OCI-LY7 (cell line): ENCODE measurements at regions not wholly inside any gene's neighbourhood (a gene's known extent, or its start where the extent isn't known, plus 50 kb on each side); places are given as distances from the start of the nearest gene placed in this dataset.

Experiments
- BruUV-seq: library from RNA; stranded (reverse); fragments of 400-500 nt; replicated peaks from 2 replicates; lab custom pipeline; 2021; lab: Mats Ljungman, UMichigan
- CTCF ChIA-PET: fragments of 300-600 bp; sonication (Branson Sonifier 250); formaldehyde crosslinking; loops from one replicate; lab custom pipeline; 2022; ENCODE audit warnings: antibody characterized with exemption; ENCODE audit not compliant: unreplicated experiment; lab: Charles Lee
- POLR2A ChIA-PET: fragments of 300-600 bp; sonication (Branson Sonifier 250); formaldehyde crosslinking; loops from one replicate; lab custom pipeline; 2022; ENCODE audit warnings: antibody characterized with exemption; lab: Charles Lee
- DNase-seq: peaks from one replicate; pipeline ENCODE4 v3.0.0-alpha.2; 2015; ENCODE audit warnings: low spot score
- H2AFZ ChIP-seq: fragments of 200-600 bp; sonication (generic), shearing (Covaris generic); 2 replicates; pipeline ENCODE4 v1.6.1; 2014; ENCODE audit warnings: mild to moderate bottlenecking, antibody characterized with exemption, low read length, moderate library complexity
- H3K27ac ChIP-seq: fragments of 200-600 bp; sonication (generic); 2 replicates; pipeline ENCODE4 v1.5.1; 2014; ENCODE audit warnings: mixed run types, low read depth, mild to moderate bottlenecking, moderate library complexity, low read length, inconsistent platforms; ENCODE audit not compliant: poor library complexity, severe bottlenecking
- H3K36me3 ChIP-seq: fragments of 200-600 bp; sonication (generic); 2 replicates; pipeline ENCODE4 v1.6.1; 2014; ENCODE audit warnings: mild to moderate bottlenecking, antibody characterized with exemption, low read length, moderate library complexity, mixed read lengths; ENCODE audit not compliant: insufficient read depth
- H3K4me1 ChIP-seq: fragments of 200-600 bp; sonication (generic); 2 replicates; pipeline ENCODE4 v1.5.1; 2014; ENCODE audit warnings: mild to moderate bottlenecking, low read length; ENCODE audit not compliant: insufficient read depth, poor library complexity, severe bottlenecking
- H3K4me2 ChIP-seq: fragments of 200-600 bp; sonication (generic); 2 replicates; pipeline ENCODE4 v1.6.1; 2014; ENCODE audit warnings: mild to moderate bottlenecking, low read length
- H3K4me3 ChIP-seq: fragments of 200-600 bp; sonication (generic); 2 replicates; pipeline ENCODE4 v1.5.1; 2014; ENCODE audit warnings: mild to moderate bottlenecking, low read depth, low read length; ENCODE audit not compliant: poor library complexity, severe bottlenecking
- H3K79me2 ChIP-seq: fragments of 200-600 bp; sonication (generic); 2 replicates; pipeline ENCODE4 v1.6.1; 2016; ENCODE audit warnings: low read depth, mild to moderate bottlenecking, low read length, moderate library complexity, mixed read lengths; ENCODE audit not compliant: insufficient read depth
- H3K9me2 ChIP-seq: fragments of 200-600 bp; sonication (generic); 2 replicates; pipeline ENCODE4 v1.6.1; 2016; ENCODE audit warnings: mild to moderate bottlenecking, low read length, mixed read lengths; ENCODE audit not compliant: insufficient read depth
- H3K9me3 ChIP-seq: fragments of 200-600 bp; sonication (generic); 2 replicates; pipeline ENCODE4 v1.6.1; 2014; ENCODE audit warnings: mild to moderate bottlenecking, mixed run types, low read length, mixed read lengths
- H4K20me1 ChIP-seq: fragments of 200-600 bp; sonication (generic); 2 replicates; pipeline ENCODE4 v1.6.1; 2014; ENCODE audit warnings: mild to moderate bottlenecking, antibody characterized with exemption, low read length, moderate library complexity, mixed read lengths; ENCODE audit not compliant: insufficient read depth
- CTCF ChIP-seq: fragments of 200-600 bp; sonication (generic); conservative IDR thresholded peaks from 2 replicates; pipeline ENCODE4 v1.5.1; 2014; ENCODE audit warnings: mild to moderate bottlenecking, antibody characterized with exemption, low read length, moderate library complexity, mixed read lengths
- EZH2phosphoT487 ChIP-seq: fragments of 200-600 bp; sonication (generic); IDR thresholded peaks from 2 replicates; pipeline ENCODE4 v1.6.1; 2018; ENCODE audit warnings: low read depth, borderline replicate concordance, mild to moderate bottlenecking, mixed run types, antibody characterized with exemption, low read length, moderate library complexity, mixed read lengths
- intact Hi-C: fragments of 100-400 bp; cut with micrococcal nuclease; formaldehyde crosslinking; loops from one replicate; pipeline ENCODE4 v1.10.0; 2022; ENCODE audit not compliant: unreplicated experiment

GRCh38 chr4:125838202-125838601 lies 523.4 kb downstream of the FAT4 start:
- POLR2A ChIA-PET: no interaction called here
- intact Hi-C loops: no loop called here
- no TSS peak for BruUV-seq
- no peak for DNase-seq
- H3K4me2 ChIP-seq: no peak overlapping the region
- no peak overlapping the region for H3K4me3 ChIP-seq
- H3K36me3 ChIP-seq: no peaks in the 10 kb centered on the region
- CTCF ChIA-PET: no interaction called here
- no peaks in the 10 kb centered on the region for H3K4me1 ChIP-seq
- no peaks in the 10 kb centered on the region for H3K9me3 ChIP-seq
- no peaks in the 10 kb centered on the region for H3K79me2 ChIP-seq
- H3K9me2 ChIP-seq: no peaks in the 10 kb centered on the region
- H4K20me1 ChIP-seq: no peaks in the 10 kb centered on the region
- TF ChIP-seq CTCF (no peak), EZH2phosphoT487 (no peak)
- H3K27ac ChIP-seq: no peak overlapping the region
- H2AFZ ChIP-seq: no peak overlapping the region

GRCh38 chr4:125838924-125839323 lies 524.2 kb downstream of the FAT4 start:
- Histone ChIP-seq H3K4me2 (no peak overlapping the region), H3K9me2 (no peaks in the 10 kb centered on the region), H3K27ac (no peak overlapping the region), H3K79me2 (no peaks in the 10 kb centered on the region), H3K4me1 (no peaks in the 10 kb centered on the region), H3K36me3 (no peaks in the 10 kb centered on the region), H2AFZ (no peak overlapping the region), H3K4me3 (no peak overlapping the region), H4K20me1 (no peaks in the 10 kb centered on the region), H3K9me3 (no peaks in the 10 kb centered on the region)
- POLR2A ChIA-PET: no interaction called here
- CTCF ChIA-PET: no interaction called here
- TF ChIP-seq EZH2phosphoT487: no peak
- intact Hi-C loops: no loop called here
- no peak for DNase-seq
- BruUV-seq: no TSS peak

- H3K9me3 ChIP-seq: no peaks in the 10 kb centered on the region
- no peaks in the 10 kb centered on the region for H3K79me2 ChIP-seq
- no peak for DNase-seq
- H3K4me3 ChIP-seq: no peak overlapping the region
- H2AFZ ChIP-seq: no peak overlapping the region
- no peak overlapping the region for H3K4me2 ChIP-seq
- no peak overlapping the region for H3K27ac ChIP-seq
- H4K20me1 ChIP-seq: no peaks in the 10 kb centered on the region
- intact Hi-C loops: no loop called here
- no peak for TF ChIP-seq CTCF
- TF ChIP-seq EZH2phosphoT487: no peak
- no TSS peak for BruUV-seq
- H3K36me3 ChIP-seq: no peaks in the 10 kb centered on the region
- no peaks in the 10 kb centered on the region for H3K9me2 ChIP-seq
- POLR2A ChIA-PET: no interaction called here
- H3K4me1 ChIP-seq: no peaks in the 10 kb centered on the region
- CTCF ChIA-PET: no interaction called here
These were observed 529.2 kb downstream of the FAT4 start for GRCh38 chr4:125843947-125844346.
